HG02623 (cell line): ENCODE measurements at regions not wholly inside any gene's neighbourhood (a gene's known extent, or its start where the extent isn't known, plus 50 kb on each side); places are given as distances from the start of the nearest gene placed in this dataset.
"Not testable (repeated sequence)": the region's sequence is repeated elsewhere in the genome, so short reads cannot be mapped to it uniquely, and the experiment has no call there.

Source experiments
- ATAC-seq: cut with Tn5 transposase; IDR thresholded peaks from one replicate; pipeline ENCODE4 v1.9.1; 2021; ENCODE audit warnings: moderate library complexity; ENCODE audit not compliant: unreplicated experiment

DNA sequence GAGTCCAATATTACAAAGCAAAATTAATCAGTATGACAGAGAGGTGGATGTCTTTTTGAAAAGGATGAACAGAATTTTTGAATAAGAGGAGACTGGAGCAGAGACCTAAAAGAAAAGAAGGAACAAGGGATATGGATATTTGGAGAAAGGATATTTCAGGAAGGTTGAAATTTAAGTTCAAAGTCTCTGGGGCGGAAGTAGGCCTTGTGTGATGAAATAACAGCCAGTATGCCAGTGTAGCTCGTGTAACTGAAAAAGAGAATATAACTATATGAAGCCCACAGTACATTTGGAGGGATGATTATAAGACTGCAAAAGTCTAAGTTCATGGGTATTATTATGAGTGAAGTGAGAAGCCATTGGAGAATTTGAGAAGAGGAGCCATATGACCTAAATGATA is 766.7 kb downstream of the GBE1 start:
- no peak for ATAC-seq

DNA sequence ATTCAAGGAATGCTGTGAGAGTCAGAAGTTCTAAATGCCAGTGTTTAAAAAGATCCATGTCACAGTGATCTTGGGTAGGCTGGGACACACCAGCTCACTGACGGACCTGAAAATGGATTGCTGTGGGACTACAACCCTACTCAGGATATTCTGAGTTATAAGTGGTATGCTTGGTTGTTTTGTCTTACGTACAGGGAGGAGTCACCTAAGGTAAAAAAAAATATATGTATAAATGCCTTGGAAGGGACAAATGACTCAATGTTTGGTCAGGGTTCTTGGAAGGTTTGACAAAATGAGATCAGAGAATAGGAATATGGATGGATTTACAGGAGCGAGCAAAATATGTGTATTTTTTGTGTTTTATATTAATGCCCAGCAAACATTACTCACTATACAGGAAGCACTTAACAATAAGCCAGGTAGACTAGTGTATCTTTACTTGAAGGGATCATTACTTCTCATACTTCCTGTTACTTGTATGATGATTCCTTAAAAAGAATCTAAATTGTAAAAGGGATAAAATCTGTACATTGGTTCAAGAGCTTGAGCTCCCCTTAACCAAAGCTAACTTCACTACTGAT is 767.3 kb downstream of the GBE1 start:
- no peak for ATAC-seq

DNA sequence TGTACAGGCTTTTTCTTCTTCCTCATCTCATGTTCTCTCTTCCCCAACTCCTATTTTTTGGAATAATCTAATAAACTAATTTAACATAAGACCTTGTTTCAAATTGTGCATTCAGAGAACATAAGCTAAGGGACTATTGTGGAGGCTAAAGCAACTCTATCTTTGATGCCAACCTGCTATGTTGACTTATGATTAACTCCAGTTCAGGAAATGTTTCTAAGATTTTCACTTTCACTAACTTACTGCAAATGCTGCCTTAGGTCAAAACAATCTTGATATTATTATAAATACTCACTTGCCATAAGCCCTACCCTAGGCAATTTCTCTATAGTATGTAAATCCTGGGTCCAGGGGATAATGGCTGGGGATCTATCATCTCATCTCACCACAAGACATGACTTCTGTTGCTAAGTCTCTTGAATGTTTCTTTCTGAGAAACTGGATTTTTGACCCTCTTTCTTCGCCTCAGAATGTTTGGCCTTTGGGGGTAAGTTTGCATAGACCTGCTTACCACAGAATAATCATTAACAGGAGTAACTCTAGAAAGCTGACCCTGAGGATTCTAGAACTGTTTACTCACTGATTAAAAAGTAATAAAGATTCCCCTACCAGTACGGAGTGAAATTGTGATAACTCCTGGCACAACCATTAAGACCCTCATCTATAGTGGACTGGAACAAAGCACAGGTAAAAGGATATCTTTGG is 768.1 kb downstream of the GBE1 start:
- ATAC-seq, result peak; percentile 48

DNA sequence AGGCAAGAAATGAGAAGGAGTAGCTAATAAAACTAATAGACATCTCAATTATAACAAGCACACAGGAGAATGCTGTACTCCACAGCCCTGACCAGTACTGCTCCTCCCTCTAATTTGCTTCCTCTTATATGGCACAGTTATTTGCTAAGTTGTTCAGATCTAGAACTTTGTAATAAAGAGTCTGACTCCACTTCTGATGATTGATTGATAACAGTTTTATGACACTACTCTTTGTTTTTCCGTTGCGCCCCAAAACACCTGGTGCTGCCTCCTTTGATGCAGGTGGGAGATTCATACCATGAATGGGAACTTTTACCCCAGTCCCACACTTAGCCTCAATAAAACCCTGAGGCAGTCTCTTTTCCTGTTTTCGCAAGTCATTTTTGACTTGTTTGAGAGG is 777.7 kb downstream of the GBE1 start:
- ATAC-seq, result no peak

DNA sequence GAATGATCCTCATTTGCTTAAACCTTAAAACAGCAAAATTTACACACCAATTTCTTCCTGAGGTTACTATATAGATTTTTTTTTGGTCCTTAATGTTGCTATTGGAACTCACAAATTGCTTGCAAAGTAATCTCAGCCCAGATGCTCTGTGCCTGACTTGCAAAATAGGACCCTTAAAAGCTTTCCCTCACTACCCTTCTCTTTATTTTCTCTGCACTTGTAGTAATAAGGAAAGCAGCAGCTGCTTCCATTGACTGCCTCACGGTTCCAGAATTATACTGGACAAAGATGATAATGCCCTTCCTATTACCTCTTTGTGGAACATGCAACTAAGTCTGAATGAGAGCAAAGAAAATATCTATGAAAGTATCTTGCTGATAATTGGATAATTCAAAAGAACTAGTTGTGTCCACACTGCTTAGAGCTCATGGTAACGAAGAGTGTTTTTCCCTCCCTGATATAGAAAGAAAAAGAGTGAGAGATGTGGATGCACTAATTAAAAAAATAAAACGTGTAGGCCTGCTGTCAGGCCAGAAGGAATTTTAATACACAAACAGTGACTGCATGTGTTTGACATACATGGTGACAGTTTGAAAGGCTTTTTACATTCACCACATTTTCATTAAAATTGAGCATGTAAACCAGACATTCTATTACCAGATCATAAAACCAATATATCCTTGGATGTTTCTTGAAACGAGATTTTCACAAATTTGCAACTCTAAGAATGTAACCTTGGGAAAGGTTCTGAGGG is 783.1 kb downstream of the GBE1 start:
- no peak for ATAC-seq

DNA sequence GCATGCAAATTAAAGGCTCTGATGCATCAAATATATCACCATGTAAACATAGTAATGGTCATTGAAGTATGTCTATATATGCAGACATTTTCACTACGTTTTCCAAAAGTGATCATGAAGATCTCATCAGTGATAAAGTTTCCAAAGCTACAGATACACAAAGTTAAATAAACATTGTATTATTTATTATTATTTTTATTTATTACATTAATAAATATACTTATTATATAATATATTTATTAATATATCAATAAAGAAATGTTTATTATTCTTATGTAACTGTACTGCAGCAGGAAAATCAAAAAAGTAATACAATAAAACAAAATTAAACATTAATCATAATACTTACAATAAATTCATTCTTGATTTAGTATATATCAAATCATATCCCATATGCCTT is 791.2 kb downstream of the GBE1 start:
- no peak for ATAC-seq

DNA sequence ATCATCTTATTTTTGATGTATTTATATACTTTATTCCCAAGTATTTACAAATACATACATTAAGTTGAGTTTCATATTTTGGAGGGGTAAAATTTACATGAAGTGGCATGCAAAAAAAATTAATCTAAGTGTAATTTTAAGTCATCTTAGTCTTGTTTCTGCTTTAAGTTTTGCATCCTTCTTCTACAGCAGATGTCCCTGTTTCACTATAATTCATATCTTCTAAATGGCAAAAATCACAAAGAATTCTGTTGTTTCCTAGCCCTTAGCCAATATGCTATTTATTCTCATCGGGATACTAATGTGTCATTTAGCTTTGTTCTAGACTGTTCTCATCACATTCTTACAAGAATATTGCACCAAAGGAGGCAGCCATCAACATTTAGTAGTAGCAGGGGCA is 831.9 kb downstream of the GBE1 start:
- ATAC-seq, result no peak

DNA sequence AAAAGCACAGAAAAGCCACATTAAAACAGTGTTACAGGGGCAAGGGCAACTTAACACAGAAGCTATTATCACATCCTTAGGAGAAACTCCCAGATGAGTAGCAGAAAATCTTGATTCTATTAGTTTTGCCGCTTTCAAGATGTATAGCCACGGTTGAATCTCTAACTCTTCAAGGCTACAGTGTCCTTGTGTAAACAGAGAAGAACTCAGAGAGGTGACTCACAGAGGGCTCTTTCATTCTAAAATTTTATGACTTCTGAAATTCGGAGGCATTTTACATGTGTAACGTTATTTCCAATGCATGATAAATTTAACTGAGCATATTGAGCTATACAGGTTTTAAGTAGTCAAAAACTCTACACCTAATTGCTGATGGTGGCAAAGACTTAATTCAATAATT is 846.6 kb downstream of the GBE1 start:
- ATAC-seq, result no peak

DNA sequence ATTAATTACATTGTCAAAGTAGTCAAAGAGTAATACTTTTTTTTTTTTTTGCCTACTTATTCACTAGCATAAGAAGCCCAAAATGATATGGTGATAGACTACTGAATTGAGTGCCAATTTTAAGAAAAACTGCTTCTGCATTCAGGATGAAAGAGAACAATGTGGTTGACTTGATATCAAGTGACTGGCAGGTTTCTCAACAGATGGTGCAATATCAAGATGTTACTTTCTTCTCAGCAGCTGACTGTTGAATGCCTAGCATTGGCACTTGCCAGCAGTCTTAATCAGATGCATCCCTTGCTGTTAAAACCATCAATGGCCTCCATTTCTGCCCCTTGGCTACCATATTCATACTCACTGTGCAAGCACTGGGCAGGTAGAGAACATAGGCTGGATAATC is 863.2 kb downstream of the GBE1 start:
- no peak for ATAC-seq

DNA sequence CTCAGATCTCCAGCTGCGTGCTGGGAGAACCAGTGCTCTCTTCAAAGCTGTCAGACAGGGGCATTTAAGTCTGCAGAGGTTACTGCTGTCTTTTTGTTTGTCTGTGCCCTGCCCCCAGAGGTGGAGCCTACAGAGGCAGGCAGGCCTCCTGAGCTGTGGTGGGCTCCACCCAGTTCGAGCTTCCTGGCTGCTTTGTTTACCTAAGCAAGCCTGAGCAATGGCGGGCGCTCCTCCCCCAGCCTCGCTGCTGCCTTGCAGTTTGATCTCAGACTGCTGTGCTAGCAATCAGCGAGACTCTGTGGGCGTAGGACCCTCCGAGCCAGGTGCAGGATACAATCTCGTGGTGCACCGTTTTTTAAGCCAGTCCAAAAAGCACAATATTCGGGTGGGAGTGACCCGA is 864.4 kb downstream of the GBE1 start:
- ATAC-seq, result not testable (repeated sequence)

DNA sequence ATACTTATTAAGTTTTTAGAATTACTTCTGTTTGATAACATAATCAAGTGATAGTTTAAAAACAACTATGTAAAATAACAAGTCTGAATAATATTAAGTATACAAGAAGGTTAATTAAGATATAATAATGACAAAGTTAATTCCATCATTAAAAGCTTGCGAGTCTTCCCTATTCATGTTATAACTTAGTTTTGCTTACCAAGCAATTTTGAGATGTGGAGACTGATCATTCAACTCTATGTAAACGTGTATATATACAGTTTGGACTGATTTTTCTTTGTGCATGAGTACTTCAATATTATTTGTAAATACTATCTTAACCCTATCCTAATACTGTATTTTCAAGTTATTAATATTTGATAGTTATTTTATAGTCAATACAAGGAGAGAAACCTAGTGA is 870.9 kb downstream of the GBE1 start:
- ATAC-seq, result no peak

DNA sequence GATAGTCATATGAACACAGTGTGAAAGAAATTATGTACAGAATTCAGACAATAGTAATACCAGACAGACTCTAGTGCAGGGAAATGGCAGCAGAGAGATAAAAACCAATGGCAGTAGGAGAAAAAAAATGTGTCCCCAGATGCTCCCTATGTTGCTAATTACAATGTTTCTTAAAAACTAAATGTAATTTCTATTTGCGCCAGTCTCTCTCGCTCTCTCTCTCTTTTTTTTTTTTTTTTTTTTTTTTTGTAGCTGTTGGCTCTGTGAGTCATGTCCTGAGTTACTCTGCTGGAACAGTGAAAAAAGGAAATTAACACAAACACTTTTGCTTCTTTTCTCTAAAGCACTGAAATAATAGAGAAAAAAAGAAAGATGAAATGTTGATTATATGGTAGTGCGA is 871.9 kb downstream of the GBE1 start:
- no peak for ATAC-seq

DNA sequence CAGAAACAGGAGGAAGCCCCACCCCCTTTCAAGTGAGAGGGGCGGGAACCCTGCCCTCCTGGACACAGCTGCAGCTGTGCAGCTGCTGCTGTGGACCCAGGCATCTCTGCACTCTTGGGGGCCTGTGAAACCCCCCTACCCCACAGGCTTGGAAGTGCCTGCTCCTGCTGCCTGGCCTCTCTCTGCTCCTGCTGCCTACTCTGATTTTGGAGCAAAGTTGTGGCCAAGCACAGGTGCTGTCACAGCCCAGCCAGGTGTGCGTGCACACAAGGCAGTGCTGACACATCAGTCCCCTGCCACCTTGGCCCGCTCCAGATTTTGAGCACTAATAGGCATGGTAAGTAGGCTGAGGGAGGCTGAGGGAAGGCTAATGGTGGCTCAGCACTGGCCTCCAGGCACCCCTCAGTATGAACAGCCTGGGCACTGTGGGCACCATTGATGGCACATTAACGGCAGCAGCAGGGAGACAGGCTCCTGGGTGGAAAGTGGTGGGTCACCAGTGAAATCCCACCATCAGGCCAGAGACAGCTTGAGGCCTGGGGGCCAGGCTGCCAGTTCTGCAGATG is 890.9 kb downstream of the GBE1 start:
- no peak for ATAC-seq

DNA sequence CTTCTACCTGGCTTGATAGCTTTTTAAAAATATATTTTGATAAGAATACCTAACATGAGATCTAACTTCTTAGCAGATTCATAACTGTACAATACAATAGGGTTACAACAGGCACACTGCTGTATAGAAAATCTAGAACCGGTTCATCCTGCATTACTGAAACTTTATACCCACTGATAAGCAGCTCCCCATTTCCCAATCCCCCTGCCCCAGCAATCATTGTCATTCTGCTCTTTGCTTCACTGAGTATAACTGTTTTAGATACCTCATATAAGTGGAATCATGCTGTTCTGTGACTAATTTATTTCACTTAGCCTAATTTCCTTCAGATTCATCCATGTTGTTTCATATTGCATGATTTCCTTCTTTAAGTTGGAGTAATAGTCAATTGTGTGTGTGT is 906.0 kb downstream of the GBE1 start:
- no peak for ATAC-seq

DNA sequence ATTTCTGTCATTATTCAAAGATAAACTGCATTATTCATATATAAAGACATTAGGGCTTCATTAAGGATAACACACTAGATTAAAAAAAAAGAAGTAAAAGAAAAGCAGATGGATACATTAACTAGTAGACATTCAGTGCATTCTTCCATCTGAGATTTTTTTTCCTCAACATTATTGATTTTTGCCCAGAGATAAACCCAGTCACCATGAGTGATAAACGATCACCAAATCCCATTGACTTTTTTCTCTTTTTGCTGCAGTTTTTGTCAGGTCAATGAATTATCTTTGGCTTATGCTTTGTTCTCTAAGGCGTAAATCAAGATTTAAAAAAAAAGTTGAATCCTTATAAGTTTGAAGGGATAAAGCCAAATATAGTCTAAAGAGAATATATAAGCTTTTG is 925.0 kb downstream of the GBE1 start:
- ATAC-seq, result no peak

DNA sequence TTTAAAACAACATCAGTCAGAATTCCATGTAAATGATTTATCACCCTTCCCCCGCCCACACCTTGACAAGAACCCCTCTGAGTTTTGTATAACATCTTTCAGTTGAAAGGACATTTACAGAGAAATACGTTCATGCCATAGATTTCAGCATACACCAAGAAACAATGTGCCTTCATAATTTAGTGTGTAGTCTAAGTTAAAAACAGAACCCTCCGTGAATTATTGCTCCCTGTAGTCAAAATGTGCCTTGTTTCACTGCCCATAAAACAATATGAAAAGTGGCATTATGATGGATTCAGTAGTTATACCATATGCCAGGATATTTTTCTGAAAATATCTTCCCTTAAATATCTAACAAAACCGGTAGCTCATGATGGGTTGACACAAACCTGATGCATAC is 953.9 kb downstream of the GBE1 start:
- ATAC-seq, result no peak

DNA sequence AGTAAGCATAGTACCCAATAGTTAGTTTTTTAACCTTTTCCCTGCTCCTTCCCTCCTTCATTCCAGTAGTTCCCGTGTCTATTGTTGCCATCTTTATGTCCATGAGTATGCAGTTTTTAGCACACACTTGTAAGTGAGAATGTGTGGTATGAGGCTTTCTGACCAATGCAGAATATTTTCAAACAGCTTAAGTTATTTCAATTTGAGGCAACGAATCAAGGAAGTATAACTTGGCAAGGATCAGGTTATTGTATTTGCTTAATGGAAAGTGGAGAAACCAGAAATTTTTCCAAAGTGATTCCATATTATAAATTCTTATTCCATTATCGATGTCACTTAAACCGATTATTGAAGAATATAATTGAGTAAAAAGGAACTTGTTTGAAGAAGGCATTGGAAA is 954.8 kb downstream of the GBE1 start:
- no peak for ATAC-seq

DNA sequence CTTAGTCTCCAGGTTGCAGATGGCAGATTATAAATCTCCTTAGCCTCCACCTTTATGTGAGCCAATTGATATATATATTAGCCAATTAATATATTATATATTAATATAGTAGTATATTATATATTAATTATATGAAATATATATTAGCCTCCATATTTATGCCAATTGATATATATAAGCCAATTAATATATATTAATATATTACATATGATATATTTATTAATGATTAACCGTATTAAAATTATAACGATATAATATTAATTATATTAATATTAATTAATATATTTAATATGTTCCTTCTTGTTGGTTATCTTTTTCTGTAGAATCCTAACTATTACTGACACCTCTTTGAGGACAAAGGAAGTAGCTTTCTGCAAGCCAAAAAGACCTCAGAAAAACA is 972.5 kb downstream of the GBE1 start:
- ATAC-seq, result no peak

DNA sequence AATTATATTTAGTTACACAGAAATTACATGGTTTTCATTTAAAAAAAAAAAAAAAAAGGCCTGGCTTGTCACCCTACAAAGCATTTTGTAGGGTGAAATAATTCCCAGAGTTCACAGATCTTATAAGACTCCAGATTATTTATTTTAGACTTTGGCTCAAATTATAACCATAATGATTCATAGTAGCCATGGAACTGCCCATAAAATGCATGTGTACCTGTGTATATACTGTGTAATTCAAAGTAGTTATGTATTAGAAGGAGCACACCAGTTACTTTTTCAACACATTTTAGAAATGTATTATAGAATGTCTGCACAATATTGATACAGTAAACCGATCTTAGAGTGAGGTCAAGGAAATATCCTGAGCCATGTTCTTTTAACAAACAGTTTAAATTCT is 975.6 kb downstream of the GBE1 start:
- ATAC-seq, result no peak

DNA sequence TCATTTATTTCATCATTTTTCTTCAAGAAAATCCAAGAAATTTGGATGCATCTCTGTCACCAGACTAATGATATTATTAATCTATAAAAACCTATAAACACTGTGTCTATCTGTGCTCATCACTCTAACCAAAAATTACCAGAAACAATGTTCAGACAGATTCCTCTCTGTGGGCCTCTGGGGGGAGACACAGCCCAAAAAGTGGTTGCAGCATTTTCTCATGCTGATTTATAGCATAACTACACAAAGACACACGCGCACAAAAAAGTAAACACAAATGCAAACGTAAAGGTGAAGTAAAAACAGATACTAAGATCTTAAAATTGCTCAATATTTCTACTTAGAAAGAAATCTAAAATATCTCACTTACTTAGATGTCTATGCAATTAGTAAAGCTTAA is 976.0 kb downstream of the GBE1 start:
- no peak for ATAC-seq

DNA sequence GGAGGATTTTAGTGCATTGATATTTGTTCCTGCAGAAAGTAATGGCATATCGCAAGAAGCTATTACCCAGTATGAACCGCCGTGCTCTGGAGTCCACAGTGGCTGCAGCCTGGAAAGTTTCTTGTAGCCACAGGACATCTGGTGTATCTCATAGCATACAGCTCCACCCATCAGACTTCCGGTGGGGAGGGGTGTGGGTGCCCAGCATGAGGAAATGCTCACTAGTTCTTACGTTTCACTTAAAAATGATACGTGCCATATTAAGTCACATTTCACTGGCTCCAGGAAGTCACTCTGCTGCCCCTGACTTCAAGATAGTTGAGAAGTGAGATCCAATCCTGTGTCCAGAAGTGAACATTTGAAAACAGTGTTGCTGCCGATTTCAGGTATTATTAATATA is 990.4 kb downstream of the GBE1 start:
- ATAC-seq, result no peak
